GM23338 (cell line): ENCODE measurements at regions not wholly inside any gene's neighbourhood (a gene's known extent, or its start where the extent isn't known, plus 50 kb on each side); places are given as distances from the start of the nearest gene placed in this dataset.

Source experiments
- CREB1 ChIP-seq: fragments of 250-450 bp; sonication (Bioruptor Pico); IDR thresholded peaks from 2 replicates; pipeline ENCODE4 v1.5.0; 2020; ENCODE audit warnings: low read depth, mild to moderate bottlenecking, moderate library complexity
- ETS1 ChIP-seq: IDR thresholded peaks from 2 replicates; pipeline ENCODE4 v1.6.1; 2016; ENCODE audit warnings: antibody characterized with exemption
- EZH2 ChIP-seq: fragments of 200-600 bp; sonication (generic); IDR thresholded peaks from one replicate; pipeline ENCODE4 v1.8.0; 2017; ENCODE audit warnings: antibody characterized with exemption, mild to moderate bottlenecking, low read depth; ENCODE audit not compliant: unreplicated experiment
- EZH2phosphoT487 ChIP-seq: fragments of 200-600 bp; sonication (generic); IDR thresholded peaks from one replicate; pipeline ENCODE4 v1.8.1; 2018; ENCODE audit warnings: antibody characterized with exemption; ENCODE audit not compliant: unreplicated experiment
- JUNB ChIP-seq: IDR thresholded peaks from one replicate; pipeline ENCODE4 v1.6.1; 2016; ENCODE audit warnings: antibody characterized with exemption; ENCODE audit not compliant: unreplicated experiment
- NANOG ChIP-seq: IDR thresholded peaks from 2 replicates; pipeline ENCODE4 v1.6.1; 2016; ENCODE audit warnings: antibody characterized with exemption, borderline replicate concordance
- POLR2AphosphoS5 ChIP-seq: IDR thresholded peaks from 2 replicates; pipeline ENCODE4 v1.6.1; 2016; ENCODE audit warnings: antibody characterized with exemption, low read depth
- REST ChIP-seq: IDR thresholded peaks from one replicate; pipeline ENCODE4 v1.6.1; 2018; ENCODE audit warnings: antibody characterized with exemption; ENCODE audit not compliant: unreplicated experiment
- STAT1 ChIP-seq: IDR thresholded peaks from one replicate; pipeline ENCODE4 v1.6.1; 2016; ENCODE audit warnings: antibody characterized with exemption; ENCODE audit not compliant: unreplicated experiment
- ZNF114 ChIP-seq: fragments of 250-450 bp; sonication (Bioruptor Pico); IDR thresholded peaks from 2 replicates; pipeline ENCODE4 v1.5.0; 2020; ENCODE audit warnings: mild to moderate bottlenecking, moderate library complexity
- ZNF331 ChIP-seq: fragments of 250-450 bp; sonication (Bioruptor Pico); IDR thresholded peaks from 2 replicates; pipeline ENCODE4 v1.5.0; 2020; ENCODE audit warnings: low read depth, mild to moderate bottlenecking, moderate library complexity
- TF ChIP-seq, protein P1 (sequence below), 2 experiments: fragments of 200-600 bp in 1 of 2; sonication (generic) in 1 of 2; conservative IDR thresholded peaks; 2 replicates each; pipeline versions ENCODE4 v1.5.1 to v1.6.1; 2016 to 2017; ENCODE audit warnings: antibody characterized with exemption in 2 of 2, low read depth in 2 of 2, mild to moderate bottlenecking in 2 of 2, moderate library complexity in 1 of 2
- TF ChIP-seq, protein P2 (sequence below): fragments of 250-450 bp; sonication (Bioruptor Pico); IDR thresholded peaks from 2 replicates; pipeline ENCODE4 v1.5.0; 2020; ENCODE audit warnings: mild to moderate bottlenecking, moderate library complexity

GRCh38 chr4:145266881-145267280 is 86.5 kb upstream of the OTUD4 start:
- TF ChIP-seq, protein P1, sequence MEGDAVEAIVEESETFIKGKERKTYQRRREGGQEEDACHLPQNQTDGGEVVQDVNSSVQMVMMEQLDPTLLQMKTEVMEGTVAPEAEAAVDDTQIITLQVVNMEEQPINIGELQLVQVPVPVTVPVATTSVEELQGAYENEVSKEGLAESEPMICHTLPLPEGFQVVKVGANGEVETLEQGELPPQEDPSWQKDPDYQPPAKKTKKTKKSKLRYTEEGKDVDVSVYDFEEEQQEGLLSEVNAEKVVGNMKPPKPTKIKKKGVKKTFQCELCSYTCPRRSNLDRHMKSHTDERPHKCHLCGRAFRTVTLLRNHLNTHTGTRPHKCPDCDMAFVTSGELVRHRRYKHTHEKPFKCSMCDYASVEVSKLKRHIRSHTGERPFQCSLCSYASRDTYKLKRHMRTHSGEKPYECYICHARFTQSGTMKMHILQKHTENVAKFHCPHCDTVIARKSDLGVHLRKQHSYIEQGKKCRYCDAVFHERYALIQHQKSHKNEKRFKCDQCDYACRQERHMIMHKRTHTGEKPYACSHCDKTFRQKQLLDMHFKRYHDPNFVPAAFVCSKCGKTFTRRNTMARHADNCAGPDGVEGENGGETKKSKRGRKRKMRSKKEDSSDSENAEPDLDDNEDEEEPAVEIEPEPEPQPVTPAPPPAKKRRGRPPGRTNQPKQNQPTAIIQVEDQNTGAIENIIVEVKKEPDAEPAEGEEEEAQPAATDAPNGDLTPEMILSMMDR (conservative IDR thresholded peaks at IDR 0.05; ENCODE audit: low read depth in 2 of 2): no peak
- no peak for TF ChIP-seq EZH2
- TF ChIP-seq STAT1: no peak
- TF ChIP-seq CREB1 (CRISPR knock-in tag): no peak
- TF ChIP-seq POLR2AphosphoS5: no peak
- TF ChIP-seq REST: no peak
- no peak for TF ChIP-seq EZH2phosphoT487
- no peak for TF ChIP-seq JUNB
- TF ChIP-seq, protein P2, sequence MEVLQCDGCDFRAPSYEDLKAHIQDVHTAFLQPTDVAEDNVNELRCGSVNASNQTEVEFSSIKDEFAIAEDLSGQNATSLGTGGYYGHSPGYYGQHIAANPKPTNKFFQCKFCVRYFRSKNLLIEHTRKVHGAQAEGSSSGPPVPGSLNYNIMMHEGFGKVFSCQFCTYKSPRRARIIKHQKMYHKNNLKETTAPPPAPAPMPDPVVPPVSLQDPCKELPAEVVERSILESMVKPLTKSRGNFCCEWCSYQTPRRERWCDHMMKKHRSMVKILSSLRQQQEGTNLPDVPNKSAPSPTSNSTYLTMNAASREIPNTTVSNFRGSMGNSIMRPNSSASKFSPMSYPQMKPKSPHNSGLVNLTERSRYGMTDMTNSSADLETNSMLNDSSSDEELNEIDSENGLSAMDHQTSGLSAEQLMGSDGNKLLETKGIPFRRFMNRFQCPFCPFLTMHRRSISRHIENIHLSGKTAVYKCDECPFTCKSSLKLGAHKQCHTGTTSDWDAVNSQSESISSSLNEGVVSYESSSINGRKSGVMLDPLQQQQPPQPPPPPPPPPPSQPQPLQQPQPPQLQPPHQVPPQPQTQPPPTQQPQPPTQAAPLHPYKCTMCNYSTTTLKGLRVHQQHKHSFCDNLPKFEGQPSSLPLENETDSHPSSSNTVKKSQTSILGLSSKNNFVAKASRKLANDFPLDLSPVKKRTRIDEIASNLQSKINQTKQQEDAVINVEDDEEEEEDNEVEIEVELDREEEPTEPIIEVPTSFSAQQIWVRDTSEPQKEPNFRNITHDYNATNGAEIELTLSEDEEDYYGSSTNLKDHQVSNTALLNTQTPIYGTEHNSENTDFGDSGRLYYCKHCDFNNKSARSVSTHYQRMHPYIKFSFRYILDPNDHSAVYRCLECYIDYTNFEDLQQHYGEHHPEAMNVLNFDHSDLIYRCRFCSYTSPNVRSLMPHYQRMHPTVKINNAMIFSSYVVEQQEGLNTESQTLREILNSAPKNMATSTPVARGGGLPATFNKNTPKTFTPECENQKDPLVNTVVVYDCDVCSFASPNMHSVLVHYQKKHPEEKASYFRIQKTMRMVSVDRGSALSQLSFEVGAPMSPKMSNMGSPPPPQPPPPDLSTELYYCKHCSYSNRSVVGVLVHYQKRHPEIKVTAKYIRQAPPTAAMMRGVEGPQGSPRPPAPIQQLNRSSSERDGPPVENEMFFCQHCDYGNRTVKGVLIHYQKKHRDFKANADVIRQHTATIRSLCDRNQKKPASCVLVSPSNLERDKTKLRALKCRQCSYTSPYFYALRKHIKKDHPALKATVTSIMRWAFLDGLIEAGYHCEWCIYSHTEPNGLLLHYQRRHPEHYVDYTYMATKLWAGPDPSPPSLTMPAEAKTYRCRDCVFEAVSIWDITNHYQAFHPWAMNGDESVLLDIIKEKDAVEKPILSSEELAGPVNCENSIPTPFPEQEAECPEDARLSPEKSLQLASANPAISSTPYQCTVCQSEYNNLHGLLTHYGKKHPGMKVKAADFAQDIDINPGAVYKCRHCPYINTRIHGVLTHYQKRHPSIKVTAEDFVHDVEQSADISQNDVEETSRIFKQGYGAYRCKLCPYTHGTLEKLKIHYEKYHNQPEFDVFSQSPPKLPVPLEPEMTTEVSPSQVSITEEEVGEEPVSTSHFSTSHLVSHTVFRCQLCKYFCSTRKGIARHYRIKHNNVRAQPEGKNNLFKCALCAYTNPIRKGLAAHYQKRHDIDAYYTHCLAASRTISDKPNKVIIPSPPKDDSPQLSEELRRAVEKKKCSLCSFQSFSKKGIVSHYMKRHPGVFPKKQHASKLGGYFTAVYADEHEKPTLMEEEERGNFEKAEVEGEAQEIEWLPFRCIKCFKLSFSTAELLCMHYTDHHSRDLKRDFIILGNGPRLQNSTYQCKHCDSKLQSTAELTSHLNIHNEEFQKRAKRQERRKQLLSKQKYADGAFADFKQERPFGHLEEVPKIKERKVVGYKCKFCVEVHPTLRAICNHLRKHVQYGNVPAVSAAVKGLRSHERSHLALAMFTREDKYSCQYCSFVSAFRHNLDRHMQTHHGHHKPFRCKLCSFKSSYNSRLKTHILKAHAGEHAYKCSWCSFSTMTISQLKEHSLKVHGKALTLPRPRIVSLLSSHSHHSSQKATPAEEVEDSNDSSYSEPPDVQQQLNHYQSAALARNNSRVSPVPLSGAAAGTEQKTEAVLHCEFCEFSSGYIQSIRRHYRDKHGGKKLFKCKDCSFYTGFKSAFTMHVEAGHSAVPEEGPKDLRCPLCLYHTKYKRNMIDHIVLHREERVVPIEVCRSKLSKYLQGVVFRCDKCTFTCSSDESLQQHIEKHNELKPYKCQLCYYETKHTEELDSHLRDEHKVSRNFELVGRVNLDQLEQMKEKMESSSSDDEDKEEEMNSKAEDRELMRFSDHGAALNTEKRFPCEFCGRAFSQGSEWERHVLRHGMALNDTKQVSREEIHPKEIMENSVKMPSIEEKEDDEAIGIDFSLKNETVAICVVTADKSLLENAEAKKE (CRISPR knock-in tag): no peak
- no peak for TF ChIP-seq ETS1
- no peak for TF ChIP-seq ZNF114 (CRISPR knock-in tag)
- no peak for TF ChIP-seq NANOG
- no peak for TF ChIP-seq ZNF331 (CRISPR knock-in tag)
